NCI-H2196 (cell line): ENCODE measurements at regions not wholly inside any gene's neighbourhood (a gene's known extent, or its start where the extent isn't known, plus 50 kb on each side); places are given as distances from the start of the nearest gene placed in this dataset.
"Not testable (repeated sequence)": the region's sequence is repeated elsewhere in the genome, so short reads cannot be mapped to it uniquely, and the experiment has no call there.

Experiments used
- DNase-seq: peaks from one replicate; lab custom pipeline; 2025; ENCODE audit not compliant: unreplicated experiment; lab: John Stamatoyannopoulos, UW

- no peak for DNase-seq
Measured at GRCh38 chr3:11898611-11899325, 52.1 kb upstream of the TAMM41 start.

DNA sequence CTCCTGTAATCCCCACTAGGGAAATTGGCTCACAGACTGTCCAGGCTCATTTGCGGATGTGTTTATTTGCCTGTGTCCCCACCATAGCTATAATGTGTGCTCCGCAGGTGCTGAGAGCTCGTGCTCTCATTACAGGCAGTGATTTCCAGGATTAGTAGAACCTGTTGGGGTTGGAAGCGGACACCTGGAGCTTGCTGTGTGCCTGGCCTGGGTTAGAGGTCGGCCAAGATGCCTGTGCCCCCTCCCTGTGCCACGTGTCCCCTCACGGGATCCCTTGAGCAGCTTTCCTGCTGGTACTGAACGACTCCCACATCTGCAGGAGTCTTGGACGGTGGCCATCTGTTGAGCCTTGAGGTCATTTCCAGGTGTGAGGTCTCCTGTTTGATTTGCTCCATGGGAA is 52.7 kb upstream of the TAMM41 start:
- not testable (repeated sequence) for DNase-seq

- no peak for DNase-seq
Measured at GRCh38 chr3:11899826-11900225, 53.1 kb upstream of the TAMM41 start.

DNA sequence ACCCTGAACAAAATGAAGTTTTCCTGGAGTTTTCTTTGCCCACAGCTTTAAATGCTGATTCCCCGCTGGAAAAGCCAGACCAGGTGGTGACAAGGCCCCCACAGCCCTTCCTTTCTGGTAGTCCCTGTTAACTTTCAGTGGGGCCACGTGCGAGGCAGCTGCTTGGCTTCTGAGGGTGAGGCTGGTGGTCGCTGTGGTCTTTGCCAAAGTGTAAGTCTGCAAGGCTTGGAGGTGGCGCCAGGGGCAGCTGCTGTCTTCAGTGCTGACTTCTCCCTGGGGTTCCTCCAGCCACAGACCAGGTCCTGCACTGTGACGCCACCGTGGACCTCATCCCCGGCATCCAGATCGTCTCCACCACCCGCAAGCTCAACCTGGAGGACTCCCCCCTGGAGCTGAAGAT is 54.1 kb upstream of the TAMM41 start:
- no peak for DNase-seq

DNA sequence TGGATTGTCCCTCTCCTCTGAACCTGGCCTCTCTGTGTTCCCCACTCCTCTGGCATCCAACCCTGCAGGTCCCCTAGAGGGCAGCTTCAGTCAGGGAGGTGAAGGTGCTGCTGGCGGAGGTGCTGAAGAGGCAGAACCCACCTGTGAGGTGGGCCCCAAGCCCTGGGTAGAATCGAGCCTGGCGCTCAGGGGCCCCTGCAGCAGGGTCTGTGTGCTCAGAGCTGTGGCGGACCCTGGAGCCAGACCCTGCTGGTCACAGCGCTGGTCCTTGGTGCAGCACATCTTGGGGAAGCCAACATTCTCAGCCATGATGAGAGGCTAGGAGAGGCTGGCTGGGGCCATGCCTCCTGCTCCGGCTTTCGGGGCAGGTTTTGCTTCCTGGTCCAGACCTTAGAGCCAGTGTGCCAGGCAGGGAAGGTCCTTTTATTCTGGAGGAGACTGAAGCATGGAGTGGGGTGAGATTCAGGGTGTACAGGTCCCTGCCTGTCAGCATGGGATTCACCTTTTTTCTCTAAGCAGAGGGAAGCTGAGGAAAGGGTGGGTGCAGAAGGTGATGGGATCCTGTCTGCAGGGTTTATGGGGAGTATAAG is 54.7 kb upstream of the TAMM41 start:
- DNase-seq = no peak

GRCh38 chr3:11903047-11903446 is 56.4 kb upstream of the TAMM41 start:
- no peak for DNase-seq

- no peak for DNase-seq
Measured at GRCh38 chr3:11903447-11903846, 56.8 kb upstream of the TAMM41 start.

GRCh38 chr3:11904157-11904556 is 57.5 kb upstream of the TAMM41 start:
- no peak for DNase-seq

DNA sequence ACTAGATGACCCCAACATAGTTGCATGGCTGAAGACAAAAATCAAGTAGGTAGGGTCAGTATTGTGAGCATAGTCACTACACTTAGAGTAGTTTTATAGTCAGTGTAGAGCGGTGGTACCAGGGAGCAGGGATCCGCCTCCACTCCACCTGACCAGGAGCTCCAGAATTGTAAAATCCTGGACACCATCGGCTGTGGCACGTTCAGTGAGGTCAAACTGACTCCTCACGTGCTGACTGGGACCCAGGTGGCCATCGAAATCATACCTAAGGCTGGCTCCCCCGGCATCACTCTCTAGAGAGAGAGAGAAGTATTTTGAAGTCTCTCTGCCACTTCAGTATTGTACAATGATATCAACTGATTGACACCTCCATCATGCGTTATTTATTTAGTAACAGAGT is 59.7 kb upstream of the TAMM41 start:
- no peak for DNase-seq

GRCh38 chr3:11907667-11908660 is 61.3 kb upstream of the TAMM41 start:
- DNase-seq = no peak

- no peak for DNase-seq
Measured at GRCh38 chr3:11908981-11909698, 62.5 kb upstream of the TAMM41 start.

DNA sequence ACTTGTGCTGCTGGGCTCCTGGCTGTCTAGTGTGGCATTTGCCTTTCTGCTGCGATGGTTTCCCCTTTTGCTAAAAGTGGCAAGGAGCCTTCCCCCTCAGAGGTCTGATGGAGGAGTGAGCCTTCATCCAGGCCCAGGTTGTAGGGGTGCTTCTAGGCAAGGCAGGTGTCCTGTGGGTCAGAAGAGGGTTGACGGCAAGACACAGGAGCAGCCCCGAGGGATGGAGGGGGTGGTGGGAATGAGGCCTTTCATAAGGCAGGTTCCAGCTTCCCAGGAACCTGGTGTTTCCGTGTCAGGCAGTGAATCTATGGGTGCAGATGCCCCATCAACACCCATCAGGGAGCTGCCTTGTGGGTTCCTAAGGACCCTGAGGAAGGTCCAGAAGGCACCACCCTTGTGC is 63.0 kb upstream of the TAMM41 start:
- no peak for DNase-seq

- not testable (repeated sequence) for DNase-seq
Measured at GRCh38 chr3:11910216-11910930, 63.7 kb upstream of the TAMM41 start.

DNA sequence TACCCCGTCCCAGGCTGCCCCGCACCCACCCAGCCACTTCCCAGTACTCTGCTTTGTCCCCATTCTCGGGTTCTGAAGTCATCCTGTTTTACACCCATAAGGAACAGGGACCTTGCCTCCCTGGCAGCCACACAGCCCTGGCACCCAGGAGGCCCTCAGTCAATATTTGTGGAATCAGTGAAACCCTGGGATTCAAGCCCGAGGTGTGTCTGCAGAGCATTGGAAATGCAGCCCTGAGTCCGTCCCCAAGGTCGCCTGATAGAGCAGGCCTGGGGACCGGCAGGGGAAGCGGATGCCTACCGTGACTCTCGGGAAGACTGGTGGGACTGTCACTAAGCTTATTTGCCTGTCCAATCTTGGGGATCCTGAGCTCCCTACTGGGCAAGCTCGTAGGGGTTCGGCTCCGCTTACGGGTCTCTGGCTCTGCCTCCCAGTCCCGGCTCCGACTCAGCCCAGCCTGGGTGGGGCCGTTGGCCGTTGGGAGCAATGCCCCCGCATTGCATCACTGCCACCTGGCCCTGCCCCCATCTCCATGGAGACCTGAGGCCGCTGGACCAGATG is 64.4 kb upstream of the TAMM41 start:
- DNase-seq = no peak

DNA sequence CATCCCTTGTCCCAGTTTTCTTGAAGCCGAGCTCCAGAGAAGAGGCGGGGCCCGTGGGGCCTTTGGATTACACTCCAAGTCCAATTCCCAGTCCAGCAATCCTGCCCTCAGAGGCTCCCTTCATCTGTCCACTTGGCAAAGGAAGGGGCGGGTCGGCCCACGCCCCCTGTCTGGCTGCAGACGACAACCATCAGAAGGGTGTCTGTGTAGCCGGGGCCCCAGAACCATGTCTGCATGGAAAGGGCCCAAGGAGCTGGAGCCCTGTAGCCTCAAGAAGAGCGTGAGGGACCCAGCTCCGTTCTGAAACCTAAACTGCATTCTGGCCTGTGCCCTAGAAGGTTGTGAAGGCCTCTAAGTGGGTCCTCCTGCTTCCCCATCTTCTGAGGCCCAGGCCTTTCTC is 65.2 kb upstream of the TAMM41 start:
- DNase-seq = not testable (repeated sequence)

GRCh38 chr3:11913316-11913715 is 66.6 kb upstream of the TAMM41 start:
- DNase-seq = no peak

DNA sequence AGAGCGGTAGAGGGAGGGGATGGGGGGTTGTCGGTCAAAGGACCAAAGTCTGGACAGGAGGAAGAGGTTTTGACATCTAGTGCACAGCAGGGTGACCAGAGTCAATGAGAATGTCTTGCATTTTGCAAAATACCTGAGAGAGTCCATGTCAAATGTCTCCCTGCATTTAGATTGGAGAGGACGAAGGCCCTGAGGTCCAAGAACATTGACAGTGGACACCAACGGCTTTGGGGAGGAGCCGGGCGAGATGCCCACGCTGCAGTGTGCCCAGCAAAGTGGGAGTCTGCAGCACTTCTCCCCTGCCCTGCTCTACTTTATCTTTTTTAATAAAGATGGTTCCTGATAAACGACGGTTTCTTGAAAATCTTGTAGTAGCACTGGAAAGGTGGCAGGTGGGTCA is 67.4 kb upstream of the TAMM41 start:
- no peak for DNase-seq

- DNase-seq = no peak
Measured at GRCh38 chr3:11914651-11915050, 68.0 kb upstream of the TAMM41 start.

DNA sequence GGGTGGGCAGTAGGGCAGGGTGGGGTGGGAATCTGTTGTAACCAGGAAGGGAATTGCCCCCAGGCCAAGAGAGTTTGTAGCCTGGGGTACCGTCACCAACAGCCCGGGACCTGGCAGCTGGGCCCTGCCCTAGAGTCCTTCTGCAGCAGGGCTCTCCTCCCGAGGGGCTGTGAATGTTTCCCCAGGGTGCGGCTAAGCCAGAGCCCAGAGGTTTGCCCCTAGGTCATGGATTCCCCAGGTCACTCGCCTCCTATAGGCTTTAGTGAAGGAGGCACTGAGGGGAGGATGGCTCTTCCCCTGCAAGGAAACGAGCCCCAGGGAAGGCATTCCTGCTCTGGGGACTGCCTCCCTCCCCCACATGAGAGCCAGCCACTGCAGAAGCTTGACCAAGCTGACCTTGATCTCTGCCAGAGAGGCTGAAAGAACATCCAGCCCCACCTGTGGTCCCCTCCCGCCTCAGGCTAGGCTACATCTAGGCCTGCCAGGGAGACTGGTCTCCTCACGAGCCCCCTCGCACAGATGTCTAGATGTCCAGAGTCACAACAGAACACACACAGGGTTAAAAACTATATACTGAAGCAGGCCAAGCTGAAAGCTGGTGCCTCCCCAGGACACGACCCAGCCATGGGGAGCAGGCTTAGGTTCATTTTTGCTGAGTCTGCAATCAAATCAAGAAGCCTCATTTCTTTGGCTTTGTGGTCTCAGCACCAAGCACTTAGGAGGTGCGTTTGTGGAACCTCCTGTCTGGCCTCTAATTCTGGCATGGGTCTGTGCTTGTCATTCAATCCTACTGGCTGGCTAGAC is 69.1 kb upstream of the TAMM41 start:
- no peak for DNase-seq
